Activated T-cell treated with anti-CD3 and anti-CD28 coated beads for 4 hours (primary cell): ENCODE measurements at regions not wholly inside any gene's neighbourhood (a gene's known extent, or its start where the extent isn't known, plus 50 kb on each side); places are given as distances from the start of the nearest gene placed in this dataset.
"Not testable (repeated sequence)": the region's sequence is repeated elsewhere in the genome, so short reads cannot be mapped to it uniquely, and the experiment has no call there.

Source experiments
- DNase-seq: peaks from one replicate; pipeline ENCODE4 v3.0.0-alpha.2; 2020

DNA sequence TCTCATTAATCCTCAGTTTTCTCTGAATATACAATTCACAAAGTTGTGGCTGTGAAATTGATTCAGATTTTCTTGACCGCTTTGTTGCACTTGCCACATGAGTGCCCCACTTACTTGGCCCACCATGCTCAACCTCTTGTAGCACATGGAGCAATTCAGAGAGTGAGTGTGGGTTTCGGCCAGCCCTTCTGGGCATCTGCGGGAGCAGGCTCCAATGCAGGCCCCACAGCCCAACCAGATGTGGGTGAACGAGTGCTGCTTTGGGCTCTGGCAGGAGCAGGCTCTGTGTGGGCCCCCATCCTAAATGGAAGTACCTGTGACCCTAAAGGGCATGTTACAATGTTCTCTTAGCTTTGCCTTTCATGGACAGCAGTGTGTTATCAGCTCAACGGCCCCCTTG, 2338.6 kb downstream of the LRRC4C start:
- DNase-seq: no peak

- DNase-seq: no peak
Observed at GRCh38 chr11:39113606-39114005, 2345.8 kb downstream of the LRRC4C start.

DNA sequence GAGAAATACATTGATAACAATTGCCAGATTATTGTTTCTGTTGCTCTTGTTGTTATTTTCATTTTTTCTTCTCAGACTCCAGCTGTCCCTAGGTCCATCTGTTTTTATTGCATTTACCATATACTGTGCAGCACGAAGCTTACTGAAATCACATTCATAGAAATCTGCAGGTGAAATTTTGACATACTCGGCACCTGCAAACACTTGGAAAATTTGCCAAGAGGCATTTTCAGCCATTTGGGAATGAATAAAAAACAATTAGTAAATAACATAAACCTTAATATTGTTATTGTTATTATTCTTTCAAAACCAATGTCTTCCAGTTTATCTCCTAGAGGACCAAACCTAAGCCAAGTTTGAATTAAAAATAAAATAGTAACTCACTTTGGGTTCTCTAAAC, 2357.2 kb downstream of the LRRC4C start:
- DNase-seq: no peak

DNA sequence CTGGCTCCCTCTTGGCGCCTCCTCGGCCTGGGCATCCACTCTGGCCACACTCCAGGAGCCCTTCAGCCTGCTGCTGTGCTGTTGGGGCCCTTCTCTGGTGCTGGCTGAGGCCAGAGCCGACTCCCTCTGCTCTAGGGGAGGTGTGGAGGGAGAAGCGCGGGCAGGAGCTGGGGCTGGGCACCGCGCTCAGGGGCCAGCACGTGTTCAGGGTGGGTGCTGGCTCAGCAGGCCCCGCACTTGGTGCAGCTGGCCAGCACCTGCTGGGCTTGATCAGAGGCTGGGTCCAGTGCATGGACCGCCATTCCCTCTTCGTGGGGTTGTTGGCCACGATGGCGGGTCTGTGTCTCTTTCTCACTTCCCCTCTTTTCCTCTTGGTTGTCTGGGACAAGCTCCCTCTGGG, 2381.0 kb downstream of the LRRC4C start:
- no peak for DNase-seq

DNA sequence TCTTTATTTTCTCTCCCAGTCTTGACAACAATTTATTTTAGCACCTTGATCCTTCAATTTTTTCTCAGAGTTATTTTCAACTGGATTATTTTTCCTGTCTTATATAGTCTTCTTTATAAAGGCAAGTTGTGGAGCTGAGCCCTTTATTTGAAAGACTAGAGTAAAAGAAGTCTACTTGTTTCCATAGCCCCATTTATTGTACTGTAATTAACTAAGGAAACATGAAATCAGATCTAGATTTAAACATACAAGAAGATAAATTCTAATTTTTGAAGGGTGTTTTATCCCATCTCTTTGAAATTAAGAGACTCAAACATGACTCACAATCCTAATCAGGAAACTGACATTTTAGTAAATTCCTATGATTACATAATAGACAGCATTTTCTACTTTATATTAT, 2421.8 kb downstream of the LRRC4C start:
- DNase-seq: no peak

- no peak for DNase-seq
Observed at GRCh38 chr11:39036021-39036420, 2423.4 kb downstream of the LRRC4C start.

DNA sequence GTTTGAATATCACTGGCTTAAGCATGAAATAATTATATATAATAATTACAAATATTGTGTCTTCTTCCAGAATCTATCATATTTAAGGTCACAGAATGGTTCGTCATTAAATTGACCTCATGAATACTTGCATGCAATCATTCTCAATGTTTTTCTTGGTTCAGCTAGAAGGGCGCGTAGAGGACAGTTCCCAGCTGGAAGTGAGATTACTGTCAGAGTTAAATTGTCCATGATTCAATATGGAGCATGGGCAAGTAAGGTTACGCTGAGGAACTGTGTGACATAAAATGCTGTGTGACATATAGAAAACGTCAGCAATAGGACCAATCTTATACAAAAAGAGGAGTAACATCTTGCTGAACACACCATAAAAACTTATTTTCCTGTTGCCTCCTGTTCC, 2423.5 kb upstream of the RAG2 start:
- no peak for DNase-seq

GRCh38 chr11:39011797-39012196, 2413.8 kb upstream of the RAG2 start:
- no peak for DNase-seq

- no peak for DNase-seq
Observed at GRCh38 chr11:38990841-38991240, 2392.8 kb upstream of the RAG2 start.

- DNase-seq: no peak
Observed at GRCh38 chr11:38990139-38990538, 2392.1 kb upstream of the RAG2 start.

GRCh38 chr11:38988908-38989307, 2390.9 kb upstream of the RAG2 start:
- DNase-seq: no peak

DNA sequence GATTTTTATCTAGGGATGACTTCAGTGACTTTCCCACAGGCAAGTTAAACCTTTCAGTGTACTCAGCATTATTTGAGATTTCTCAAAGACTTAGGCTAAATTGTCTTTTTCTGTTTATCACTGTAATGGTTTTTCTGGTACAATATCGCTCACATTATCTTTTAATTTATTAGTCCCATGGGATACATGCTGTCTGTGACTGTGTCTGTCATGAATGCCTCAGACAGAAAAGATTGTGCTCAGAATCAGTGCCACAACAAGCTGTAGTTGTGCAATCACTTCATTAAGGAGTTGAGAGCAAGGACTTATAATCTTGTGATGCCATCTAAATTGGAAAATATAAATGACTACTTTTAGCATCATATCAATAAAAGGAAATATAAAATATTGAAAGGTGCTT, 2374.2 kb upstream of the RAG2 start:
- no peak for DNase-seq

DNA sequence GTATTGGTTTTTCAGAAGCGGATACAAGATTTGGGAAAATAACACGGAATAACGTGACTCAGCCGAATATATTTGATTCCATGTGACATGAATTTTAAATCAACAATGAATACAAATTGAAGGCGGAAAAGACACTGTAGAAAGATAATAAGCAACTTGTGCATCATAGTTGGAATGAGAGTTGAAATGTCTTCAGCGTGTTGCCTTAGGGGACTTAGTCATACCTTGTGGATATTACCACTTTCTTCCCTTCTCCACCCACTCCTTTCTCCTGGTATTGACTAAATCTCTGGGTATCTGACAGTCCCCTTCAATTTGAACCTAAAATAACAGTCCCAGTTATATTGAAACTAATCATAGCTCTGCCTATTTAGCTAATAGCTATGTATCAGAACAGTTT, 2373.1 kb upstream of the RAG2 start:
- DNase-seq: no peak

- DNase-seq: no peak
Observed at GRCh38 chr11:38968951-38969350, 2370.9 kb upstream of the RAG2 start.

DNA sequence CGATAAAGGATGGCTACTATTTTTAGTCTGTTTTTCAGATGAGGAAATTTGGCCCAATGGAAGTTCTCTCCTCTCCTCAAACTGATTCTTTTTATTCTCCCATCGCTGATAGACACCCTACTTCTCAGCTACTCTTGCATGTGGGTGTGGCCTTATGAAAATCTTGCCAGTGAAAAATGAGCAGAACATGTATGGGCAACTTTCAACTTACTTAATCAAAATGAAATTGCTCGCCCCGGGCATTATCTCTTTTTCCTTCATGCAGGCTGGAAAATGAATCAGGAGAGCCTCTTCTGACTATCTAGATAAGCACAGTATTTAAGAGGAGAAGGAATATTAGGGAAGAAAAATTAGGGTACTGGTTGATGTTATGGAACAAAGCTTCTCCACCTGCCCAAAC, 2354.7 kb upstream of the RAG2 start:
- DNase-seq: no peak

DNA sequence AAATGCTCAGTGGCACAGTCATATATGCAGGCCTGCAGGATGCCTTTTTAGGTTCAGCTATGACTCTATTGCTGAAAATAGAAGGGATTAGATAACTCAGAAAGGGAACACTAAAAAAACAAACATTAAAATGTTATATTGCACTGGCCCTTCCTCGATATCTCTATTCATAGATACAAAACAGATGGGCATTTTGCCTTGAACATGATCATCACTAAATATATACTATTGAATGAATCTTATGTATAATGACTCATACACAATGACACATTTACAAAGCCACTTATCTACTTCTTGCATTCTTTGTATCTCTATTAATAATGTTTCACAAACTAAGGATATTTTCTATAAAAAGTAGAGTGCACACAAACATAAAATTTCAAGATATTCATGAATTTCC, 2352.8 kb upstream of the RAG2 start:
- no peak for DNase-seq

- DNase-seq: no peak
Observed at GRCh38 chr11:38948392-38948791, 2350.4 kb upstream of the RAG2 start.

DNA sequence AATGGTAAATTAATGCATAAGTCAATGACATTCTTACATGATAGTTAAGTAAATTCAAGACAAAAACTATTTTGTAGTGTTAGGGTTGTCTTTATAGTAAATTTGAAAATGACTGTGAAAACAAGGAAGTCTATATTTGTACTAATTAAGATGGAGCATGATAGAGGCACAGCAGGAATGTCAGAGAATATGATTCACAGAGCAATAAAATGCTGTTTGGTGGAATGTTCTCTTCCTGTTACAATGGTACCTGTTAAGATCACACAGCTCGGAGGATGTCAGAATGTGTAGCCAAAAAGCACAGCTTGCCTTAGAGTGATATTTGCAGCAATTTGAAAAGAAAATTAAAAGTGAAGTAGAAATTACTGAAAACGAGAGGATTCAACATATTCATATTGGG, 2339.7 kb upstream of the RAG2 start:
- no peak for DNase-seq

DNA sequence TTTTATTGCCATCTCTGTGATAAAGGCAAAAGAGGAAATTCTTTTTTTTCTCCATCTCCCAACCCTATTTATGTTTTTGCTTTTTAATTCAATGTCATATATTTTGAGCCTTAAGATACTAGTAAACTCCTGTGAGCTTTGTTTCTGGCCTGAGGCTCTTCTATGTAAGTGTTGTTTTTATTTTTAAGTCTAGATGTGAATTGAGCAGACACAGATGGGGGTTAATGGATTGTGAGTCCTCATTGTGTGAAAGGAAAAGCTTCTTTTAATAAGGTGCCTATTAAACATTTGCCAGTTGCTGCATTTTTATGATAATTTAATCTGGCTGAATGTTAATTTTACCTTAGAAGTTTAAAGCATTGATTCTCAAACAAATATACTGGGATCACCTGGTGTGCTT, 2337.9 kb upstream of the RAG2 start:
- no peak for DNase-seq

- DNase-seq: no peak
Observed at GRCh38 chr11:38927993-38928392, 2330.0 kb upstream of the RAG2 start.

- DNase-seq: no peak
Observed at GRCh38 chr11:38924644-38925043, 2326.6 kb upstream of the RAG2 start.

- DNase-seq: no peak
Observed at GRCh38 chr11:38900211-38900610, 2302.2 kb upstream of the RAG2 start.

DNA sequence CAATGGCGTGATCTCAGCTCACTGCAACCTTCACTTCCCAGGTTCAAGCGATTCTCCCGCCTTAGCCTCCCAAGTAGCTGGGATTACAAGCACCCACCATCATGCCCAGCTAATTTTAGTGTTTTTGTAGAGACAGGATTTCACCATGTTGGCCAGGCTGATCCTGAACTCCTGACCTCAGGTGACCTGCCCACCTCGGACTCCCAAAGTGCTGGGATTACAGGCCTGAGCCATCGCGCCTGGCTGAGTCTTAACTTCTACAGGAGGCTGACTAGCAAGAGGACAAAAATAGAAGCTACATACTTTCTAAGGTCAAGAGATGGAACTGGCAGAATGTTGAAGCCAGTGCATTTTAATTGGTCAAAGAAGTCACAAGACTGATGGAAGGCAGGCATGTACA, 2296.2 kb upstream of the RAG2 start:
- not testable (repeated sequence) for DNase-seq

DNA sequence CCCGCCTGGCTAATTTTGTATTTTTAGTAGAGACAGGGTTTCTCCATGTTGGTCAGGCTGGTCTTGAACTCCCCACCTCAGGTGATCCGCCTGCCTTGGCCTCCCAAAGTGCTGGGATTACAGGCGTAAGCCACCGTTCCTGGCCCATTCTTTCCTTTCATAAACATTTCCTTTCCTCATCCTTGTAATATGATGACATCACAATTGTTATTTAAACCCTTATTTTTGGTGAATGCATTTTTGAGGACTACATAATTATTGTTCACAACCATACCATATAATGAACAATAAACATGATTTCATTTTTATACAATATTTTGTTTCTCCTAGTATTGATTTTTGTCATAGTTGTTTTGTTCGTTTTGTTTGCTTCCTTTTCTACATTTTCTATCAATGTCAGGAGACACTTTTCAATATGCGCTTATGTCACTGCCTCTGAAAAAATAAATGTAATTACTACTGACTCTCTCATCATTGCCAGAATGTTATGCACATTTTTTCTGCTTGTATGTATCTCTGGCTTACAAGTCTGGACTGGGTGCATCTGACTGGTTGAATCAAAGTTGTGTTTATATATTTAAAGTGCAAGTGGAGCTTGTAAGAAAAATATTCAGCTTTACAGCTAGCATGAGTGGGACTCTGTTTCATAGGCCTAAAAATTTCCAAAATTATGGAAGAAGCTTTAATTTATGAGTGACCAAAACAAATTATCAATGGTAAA, 2286.3 kb upstream of the RAG2 start:
- DNase-seq: no peak

DNA sequence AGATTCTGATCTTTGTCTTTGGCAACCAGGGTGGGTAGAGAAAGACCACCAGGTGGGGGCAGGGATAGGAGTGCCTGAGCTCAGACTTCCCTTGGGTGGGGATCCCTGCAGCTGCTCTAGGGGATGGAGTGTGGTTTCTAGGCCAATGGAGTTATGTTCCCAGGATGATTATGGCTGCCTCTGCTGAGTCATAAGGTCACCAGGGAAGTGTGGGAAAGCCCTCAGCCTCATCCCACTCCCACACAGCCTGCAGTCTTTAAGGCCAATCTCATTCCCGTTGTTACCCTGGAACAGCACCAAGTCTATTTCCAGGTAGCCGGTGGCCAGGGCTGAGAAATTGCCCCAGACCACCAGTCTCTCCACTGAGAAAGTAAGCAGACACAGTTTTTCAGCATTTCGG, 2269.3 kb upstream of the RAG2 start:
- DNase-seq: no peak

DNA sequence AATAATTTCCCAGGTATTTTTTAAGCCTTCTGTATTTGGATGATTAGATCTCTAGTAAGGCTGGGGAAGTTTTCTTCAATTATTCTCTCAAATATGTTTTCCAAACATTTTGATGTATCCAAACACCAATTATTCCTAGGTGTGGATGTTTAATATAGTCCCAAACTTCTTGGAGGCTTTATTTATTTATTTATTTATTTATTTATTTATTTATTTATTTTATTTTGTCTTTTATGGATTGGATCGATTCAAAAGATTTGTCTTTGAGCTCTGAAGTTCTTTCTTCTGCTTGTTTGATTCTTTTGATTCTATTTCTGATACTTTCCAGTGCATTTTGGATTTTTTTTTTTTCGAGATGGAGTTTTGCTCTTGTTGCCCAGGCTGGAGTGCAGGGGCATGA, 2267.9 kb upstream of the RAG2 start:
- DNase-seq: no peak
